GM23248 (cell line): ENCODE measurements at regions not wholly inside any gene's neighbourhood (a gene's known extent, or its start where the extent isn't known, plus 50 kb on each side); places are given as distances from the start of the nearest gene placed in this dataset.

Experiments
- EZH2 ChIP-seq: fragments of 200-600 bp; sonication (generic); IDR thresholded peaks from 2 replicates; pipeline ENCODE4 v1.6.1; 2018; ENCODE audit warnings: antibody characterized with exemption, mild to moderate bottlenecking; ENCODE audit not compliant: insufficient read depth, poor library complexity, severe bottlenecking
- EZH2phosphoT487 ChIP-seq: fragments of 200-600 bp; sonication (generic); IDR thresholded peaks from 2 replicates; pipeline ENCODE4 v1.6.1; 2018; ENCODE audit warnings: antibody characterized with exemption, moderate library complexity, mild to moderate bottlenecking, low read depth; ENCODE audit not compliant: insufficient read depth

- no peak for TF ChIP-seq EZH2
- no peak for TF ChIP-seq EZH2phosphoT487
These were observed 307.7 kb downstream of the RPLP1 start for GRCh38 chr15:69760258-69760845.
